Stimulated activated CD8-positive, alpha-beta memory T cell treated with anti-CD3 and anti-CD28 coated beads, Interleukin-15, amount 100 ng/mL, for 1 hour (primary cell): ENCODE measurements at regions not wholly inside any gene's neighbourhood (a gene's known extent, or its start where the extent isn't known, plus 50 kb on each side); places are given as distances from the start of the nearest gene placed in this dataset.
"Not testable (repeated sequence)": the region's sequence is repeated elsewhere in the genome, so short reads cannot be mapped to it uniquely, and the experiment has no call there.

Experiments used
- DNase-seq: peaks from one replicate; pipeline ENCODE4 v3.0.0-alpha.2; 2020; ENCODE audit warnings: low read depth

DNA sequence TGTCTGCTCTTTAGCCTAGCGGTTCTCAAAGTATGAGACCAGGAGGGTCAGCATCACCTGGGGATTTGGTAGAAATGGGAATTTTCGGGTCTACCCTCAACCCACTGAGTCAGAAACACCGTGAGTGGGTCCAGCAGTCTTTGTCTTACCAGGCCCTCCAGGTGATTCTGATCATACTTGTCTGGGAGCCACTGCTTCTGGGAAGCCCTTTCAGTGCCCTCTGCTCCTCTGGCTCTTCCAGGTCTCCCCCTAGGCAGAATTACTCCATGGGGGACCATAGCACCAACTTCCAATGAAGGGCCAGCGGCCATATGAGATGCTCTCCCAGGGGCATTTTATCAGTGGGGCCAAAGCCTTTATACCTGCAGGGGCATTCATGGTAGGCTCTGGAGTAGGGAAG is 81.0 kb upstream of the ETV3 start:
- DNase-seq = no peak

DNA sequence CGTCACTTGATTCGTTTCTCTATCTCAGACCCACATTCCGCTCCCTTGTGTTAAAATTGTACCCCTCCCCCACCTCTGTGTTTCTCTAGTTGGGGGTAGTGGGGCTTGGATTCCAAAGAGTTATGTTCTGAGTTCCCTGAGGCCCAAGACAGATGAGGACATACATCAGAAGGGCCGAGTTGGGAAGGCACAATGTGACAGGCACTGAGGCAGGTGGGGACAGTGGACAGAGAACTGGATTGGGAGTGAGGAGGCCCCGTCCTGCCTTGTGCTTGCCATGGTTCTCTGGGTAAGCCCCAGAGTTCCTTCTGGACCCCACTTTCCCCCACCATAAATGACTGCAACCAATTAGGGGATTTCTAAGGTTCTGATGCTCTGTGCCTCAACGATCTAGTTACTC is 80.5 kb upstream of the ETV3 start:
- no peak for DNase-seq

DNA sequence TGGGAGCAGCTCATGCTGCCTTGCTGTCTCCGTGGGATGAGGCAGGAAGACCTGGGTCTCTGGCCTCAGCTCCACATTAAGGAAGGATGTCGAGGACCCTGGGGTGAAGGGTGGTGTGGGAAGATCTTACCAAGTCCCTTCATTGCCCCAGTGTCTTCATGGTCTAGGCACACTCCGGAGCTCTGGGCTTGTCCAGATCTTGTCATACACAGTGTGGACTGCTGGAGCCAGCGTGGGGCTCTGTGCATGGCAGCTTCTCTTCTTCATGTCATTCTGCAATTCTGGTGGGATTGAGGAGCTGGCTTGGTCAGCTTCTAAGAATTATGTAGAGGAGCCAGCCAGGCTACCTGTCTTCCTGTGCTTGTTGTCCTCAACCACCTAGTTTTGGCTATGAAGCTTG is 79.3 kb upstream of the ETV3 start:
- no peak for DNase-seq

DNA sequence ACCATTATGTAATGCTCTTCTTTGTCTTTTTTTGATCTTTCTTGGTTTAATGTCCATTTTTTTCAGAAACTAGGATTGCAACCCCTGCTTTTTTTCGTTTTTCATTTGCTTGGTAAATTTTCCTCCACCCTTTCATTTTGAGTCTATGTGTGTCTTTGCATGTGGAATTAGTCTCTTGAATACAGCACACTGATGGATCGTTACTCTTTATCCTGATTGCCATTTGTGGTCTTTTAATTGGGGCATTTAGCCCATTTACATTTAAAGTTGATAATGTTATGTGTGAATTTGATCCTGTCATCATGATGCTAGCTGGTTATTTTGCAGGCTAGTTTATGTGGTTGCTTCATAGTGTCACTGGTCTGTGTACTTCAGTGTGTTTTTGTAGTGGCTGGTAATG is 75.6 kb upstream of the ETV3 start:
- no peak for DNase-seq

DNA sequence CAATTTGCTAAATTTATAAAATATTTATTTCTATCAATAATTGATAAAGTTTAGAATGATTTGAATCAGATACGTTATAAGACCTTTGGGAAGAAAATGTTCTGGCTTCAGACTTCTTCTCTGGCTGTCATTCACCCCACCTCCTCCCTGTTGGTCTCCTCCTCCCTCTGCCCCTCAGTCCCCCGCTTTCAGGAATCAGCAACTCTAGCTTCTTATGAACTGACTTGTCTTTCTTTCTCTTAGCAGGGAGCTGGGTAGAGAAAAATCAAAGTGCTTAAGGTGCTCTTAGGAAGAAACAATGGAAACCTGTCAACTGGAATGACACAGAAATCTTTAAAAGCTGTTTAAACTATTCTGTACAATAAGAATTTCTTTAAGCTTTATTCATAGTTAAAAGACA is 71.3 kb upstream of the ETV3 start:
- no peak for DNase-seq

DNA sequence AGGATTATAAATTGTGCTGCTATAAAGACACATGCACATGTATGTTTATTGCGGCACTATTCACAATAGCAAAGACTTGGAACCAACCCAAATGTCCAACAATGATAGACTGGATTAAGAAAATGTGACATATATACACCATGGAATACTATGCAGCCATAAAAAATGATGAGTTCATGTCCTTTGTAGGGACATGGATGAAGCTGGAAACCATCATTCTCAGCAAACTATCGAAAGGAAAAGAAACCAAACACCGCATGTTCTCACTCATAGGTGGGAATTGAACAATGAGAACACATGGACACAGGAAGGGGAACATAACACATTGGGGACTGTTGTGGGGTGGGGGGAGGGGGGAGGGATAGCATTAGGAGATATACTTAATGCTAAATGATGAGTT is 67.8 kb upstream of the ETV3 start:
- DNase-seq = not testable (repeated sequence)

DNA sequence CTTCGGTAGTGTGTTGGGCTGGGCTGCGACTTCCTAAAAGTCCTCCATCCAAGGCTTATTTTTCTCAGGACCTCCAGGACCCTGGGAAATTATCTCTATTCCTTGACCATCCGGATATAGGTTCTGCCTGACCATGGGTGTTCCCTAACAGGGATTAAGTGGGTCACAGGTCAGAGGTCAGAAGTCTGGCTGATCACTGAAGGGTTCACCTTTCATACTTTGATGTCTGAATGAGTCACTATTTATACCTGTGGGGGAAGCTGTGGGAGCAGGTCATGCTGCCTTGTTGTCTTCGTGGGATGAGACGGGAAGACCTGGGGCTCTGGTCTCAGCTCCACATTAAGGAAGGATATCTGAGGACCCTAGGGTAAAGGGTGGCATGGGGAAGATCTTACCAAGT is 65.0 kb upstream of the ETV3 start:
- DNase-seq = no peak

DNA sequence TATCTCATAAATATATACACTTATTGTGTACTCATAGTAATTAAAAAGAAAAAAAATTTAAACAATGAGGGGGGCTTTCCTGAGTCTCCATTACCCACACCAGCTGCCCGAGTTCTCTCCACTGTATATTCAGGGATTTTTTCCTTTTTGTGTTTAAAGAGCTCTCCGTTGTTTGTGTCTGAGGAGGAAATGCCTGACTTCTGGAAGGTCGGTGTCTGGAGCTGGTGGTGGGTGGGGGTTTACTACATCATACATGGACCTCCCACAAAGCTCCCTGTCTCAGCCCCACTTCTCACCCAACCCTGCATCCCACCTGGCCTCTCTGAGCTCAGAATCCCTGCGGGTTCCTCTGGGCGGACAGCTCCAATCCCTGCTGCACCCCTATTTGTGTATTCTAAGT is 64.1 kb upstream of the ETV3 start:
- DNase-seq = no peak

DNA sequence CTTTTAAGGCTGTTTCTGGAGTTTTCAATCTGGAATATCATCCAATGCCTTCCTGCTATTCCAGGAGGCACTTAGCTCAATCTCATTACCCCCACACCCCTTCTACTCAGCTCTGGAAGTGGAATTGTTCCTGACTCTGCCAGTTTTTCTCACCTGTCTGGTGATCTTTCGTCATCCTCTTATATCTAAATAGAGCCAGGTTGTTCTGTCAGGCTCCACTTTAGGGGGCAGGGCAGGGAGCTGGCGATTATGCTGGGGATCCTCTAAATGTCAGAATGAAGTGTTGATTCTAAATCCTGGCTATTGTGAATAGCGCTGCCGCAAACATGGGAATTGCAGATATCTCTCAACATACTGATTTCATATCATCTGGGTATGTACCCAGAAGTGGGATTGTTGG is 63.6 kb upstream of the ETV3 start:
- no peak for DNase-seq

DNA sequence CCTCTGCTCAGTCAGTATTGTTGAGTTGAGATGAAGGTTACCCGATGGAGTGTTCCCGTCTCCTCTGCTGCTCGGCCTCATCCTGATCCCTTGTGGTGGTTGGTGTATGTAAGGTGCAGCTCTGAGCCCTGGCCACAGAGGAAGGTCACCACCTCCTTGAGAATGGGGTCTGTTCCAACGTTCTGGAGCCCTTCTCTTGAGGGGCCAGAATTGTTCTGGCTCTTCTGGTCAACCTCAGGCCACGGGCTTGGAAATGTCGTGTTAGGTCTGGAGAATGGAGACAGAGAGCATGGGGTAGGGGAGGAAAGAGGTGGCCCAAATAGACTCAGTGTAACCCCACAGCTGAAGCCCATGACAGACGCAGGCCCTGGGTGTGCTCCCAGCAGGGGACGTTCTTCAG is 62.3 kb upstream of the ETV3 start:
- DNase-seq = no peak

DNA sequence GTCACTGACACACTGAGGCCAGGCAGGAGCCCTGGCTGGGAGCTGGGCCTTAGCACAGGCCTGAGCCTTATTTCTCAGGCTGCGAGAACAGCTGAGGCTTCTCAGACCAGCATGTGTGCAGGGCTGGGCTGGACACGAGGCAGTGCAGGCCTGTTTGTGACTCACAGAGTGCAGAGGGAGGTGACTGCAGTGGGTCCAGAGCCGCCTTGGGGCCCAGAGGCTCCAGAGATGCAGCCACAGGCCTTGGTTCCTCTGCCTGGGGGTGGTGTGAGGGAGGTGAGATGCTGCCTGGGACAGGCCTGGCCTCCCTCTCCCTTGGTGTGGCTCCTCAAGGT is 61.2 kb upstream of the ETV3 start:
- no peak for DNase-seq

DNA sequence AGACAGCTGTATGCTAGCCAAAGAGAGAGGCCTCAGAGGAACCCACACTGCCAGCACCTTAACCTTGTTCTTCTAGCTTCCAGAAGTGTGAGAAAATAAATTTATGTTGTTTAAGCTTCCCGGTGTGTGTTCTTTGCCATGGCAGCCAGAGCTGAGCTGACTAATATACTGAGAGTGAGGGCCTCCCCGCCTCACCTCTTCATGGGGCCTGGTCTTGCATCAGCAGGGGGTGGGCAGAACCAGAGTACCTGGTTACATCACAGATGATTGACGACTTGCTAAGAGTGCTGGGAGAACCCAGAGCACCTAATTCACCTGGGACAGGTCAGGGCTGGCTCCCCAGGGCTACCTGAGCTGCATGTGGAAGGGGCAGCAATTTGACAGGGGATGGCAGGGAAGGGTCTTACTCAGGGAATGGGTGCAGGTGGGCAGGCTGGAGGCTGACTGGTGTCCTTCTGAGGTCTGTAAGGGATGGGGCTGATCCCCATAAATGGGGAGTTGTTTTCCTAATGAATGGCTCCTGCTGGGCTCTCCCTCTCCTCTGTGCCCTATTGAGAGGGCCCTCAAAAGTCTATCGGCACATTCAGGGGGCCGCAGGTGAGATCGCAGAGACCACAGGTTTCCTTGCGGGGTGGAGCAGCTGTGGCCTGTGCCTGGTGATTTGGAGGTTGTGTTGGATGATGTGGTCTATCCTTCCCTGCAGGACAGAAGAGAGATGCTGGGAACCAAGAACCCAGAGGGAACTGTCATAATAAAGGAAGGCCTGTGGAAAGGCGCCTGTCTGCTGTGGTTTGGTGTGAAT is 60.6 kb upstream of the ETV3 start:
- no peak for DNase-seq

DNA sequence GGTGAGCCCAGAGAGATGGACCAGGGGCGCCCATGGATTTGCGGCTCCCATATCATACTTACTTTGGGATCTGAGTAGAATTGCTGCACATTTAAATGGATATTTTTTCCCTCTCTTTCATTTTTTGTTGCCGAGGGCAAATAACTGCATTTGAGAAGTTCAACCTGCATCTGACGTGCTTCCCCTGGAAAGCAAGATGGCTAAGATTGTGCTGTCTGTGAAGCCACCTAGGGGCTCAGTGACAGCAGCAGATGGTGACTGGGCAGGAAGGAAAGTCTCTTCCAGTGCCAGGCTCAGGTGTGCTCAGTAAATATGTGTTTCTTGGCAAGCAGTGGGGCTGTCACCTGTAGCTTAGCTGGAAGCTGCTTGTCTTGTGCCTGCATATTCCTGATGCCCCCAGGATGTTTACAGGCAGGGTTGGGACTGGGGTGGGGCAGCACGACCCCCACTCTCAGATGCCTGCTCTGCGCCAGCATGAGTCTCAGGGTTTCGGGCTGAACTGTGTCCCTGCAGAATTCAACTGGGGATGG is 59.8 kb upstream of the ETV3 start:
- no peak for DNase-seq

DNA sequence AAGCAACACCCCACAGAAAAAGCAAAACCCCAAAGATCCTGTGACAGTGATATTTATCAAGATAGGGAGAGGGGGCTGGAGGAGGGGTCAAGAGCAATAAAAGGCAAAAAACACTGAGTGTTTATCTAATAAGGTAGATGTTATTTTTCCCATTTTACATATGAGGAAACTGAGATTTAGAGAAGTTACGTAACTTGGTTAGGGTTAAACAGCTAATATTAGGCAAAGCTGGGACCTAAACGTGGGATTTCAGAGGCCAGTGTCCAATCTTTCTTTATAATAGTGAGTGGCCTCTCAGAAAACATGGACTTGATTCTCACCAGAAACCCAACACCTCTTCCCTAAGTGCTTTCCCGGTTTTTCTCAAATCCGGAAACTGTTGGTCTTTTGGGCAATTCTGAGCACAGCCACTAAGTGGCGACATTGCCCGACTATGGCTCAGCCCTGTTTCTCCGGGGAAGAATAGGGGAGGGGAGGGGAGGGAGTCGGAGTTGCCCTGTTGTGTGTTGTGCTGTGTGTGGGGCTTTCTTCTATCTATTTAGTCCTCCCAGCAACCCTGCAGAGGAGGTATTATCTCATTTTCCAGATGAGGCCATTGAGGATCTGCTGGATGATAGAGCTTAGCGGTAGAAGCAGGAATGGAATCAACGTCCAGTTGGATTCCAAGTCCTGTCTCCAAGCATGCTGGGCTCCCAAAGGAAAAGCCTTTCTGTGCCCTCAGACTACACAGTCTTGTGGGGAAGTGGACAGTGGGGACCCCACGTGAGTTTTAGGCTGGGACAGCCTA is 58.7 kb upstream of the ETV3 start:
- not testable (repeated sequence) for DNase-seq

DNA sequence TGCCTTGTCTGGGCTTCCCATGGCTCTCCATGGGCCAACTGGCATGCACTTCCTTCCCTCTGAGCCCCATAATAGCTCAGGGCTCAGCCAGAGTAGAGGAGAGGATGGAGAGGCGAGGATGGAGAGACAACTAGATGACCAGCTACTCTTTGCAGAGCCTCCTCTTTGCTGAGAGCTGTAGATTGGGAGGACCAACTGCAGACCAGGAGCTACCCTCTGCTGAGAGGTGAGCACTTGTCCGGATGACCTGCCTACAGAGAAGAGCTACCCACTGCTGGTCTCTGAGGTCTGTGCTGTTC is 58.0 kb upstream of the ETV3 start:
- DNase-seq = no peak

DNA sequence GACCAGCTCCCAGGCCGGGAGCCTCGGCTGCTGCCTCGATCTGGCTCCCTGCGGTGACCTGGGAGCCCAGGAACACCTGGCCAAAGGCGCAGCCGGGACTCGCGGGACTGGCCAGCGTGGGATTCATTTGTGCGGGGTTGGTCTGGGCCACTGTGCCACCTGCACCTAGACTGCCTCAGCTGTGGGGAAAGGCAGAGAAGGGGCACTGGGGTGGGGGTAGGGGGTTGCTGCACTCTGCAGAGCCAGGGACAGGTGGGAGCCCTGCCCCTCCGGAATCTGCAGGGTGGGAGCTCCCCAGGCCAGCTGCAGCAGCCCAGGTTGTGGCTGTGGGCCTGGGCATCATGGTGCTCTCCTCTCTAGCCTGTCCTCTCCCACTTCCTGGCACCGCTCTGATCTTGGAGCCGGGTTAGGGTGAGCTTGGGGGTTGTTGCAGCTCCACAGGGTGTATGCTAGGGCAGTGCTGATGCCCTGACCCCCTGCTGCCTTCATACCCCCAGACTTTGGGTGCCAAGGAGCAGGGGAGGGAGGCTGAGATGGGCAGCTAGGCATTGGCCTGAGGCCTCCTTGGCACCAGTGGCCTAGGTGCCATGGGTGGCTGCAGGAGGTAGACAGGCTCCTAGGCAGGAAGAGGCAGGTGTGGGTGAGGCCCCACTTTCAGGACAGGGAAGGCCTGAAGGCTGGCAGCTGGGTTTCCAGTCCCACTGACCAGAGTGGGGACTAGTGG is 57.5 kb upstream of the ETV3 start:
- DNase-seq = no peak

DNA sequence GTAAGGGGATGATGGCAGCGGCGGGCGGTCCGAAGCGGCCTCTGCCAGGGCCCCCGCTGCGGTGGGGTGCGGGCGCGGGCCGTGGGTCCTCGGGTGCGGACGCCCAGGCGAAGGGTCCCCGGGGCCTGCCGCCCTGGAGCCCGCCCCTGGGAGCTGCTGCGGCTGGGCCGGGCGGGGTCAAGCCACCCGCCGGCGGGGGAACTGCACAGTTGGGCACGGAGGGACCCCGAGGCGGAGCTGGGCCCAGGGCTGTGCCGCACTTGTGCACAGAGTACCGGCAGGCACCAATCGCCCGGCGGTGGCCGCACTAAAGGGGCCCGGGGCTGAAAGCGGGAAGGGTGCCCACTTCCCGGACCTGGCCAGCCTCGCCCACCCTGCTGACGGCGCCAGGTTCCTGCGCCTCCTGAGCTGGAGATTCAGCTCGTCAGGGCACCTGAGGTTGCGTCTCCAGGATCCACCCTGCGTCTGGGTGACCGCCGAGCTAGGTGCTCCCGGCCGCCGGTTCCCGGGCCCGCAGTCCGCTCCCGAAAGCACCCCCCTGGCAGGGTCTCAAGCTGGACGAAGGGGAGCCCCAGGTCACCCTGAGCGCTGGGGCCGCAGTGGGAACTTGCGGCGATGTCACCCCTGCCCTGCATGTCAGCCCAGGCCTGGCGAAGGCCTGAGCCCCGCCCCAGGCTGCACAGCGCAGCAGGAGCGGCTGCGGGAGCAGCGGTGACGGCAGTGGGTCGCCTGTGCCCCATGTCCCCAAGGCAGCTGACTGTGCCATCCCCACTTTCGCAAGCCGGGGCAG is 56.7 kb upstream of the ETV3 start:
- no peak for DNase-seq

DNA sequence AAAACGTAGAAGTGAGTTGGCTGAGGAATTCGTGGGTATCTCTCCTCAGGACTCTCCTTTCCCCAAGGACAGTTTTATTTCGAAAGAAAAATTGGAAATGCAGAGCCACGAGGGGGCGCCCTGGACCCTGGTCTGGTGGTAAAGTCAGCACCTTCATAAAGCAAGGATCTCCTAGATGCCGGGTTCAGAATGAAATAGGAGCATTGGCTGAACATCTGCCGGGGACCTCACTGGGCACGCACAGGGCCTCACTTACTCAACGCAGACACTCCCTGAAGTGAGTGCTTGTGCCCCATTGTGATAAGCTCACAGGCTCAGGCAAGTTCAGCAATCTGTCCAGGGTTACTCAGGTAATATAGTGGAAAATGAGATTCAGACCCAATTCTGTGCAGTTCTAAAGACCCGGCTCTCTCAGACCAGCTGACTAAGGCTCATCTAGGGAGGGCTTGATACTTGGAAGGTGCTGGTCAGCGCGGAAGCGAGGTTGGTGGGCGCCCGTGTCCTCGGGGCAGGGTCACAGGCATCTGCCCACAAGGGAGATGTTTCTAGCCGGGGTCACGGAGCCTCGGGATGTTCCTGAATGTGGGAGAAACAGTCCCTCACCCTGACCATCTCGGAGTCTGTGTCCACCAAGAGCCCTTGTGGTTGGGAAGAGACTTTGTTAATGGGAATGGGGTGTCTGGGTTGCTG is 55.7 kb upstream of the ETV3 start:
- peak; percentile 26 for DNase-seq

DNA sequence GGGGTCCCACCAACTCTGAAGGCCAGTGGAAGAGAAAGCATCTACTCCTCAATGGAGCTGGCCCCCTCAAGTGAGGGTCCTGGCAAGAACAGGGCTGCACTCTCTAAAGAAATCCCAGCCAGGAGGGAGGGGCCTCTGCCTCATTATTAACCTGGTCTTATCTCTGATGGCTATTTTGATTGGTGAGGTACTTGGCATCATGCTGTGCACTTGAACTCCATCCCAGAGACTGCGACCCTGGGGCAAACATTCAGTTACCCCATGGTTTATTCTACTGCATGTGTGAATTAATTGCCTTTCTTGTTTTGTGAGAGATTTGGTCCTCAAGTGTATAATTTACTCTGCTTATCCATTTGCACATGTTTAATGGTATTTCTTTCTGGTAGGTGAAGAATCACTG is 55.0 kb upstream of the ETV3 start:
- no peak for DNase-seq

DNA sequence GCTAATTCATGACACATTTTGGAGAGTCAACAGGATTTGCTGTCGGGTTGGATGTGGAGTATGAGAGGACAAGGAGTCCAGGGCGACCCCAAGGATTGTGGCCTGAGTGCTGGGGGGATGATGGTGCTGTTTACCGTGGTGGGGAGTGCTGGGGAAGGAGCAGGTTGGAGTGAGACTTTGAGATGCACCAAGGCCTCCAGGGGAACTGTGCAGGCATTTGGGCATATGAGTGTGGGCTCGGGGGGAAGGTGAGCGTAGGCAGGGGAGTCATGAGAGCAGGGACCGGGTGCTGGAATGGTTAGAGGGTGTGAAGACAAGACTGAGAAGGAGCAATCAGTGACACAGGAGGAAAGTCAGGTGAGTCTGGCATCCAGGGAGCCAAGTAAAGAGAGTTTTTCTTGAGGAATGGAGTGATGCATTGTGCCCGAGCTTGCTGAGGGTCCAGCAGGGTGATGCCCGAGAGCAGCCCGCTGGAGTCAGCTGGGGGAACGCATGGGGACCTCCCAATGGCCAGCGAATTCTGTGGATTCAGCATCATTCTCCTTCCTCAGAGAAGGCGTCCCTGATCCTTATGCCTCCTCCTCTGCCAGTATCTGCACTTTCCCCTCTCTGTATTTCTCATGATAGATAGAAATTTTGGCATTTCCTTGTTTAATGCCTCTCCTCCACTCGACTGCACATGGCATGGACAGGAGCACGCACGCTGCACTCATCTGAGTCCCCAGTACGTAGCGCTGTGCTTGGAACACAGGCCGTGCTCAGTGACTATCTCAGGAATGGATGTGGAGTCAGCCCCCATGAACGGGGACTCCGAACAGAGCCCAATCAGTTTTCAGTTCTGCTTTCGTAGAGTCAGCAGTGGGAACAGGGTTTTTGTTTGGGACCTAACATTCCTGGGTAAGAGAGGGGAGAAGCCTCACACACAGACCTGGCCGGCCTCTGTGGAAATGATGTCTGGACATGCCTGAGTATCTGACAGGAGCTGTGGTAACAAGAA is 52.1 kb upstream of the ETV3 start:
- DNase-seq = no peak
